Panc1 (cell line): ENCODE measurements at regions not wholly inside any gene's neighbourhood (a gene's known extent, or its start where the extent isn't known, plus 50 kb on each side); places are given as distances from the start of the nearest gene placed in this dataset.

Source experiments
- ATAC-seq: fragments of 200-7000 bp; cut with Tn5 transposase; 2 replicates; pipeline ENCODE4 v1.9.1; 2020; ENCODE audit warnings: mild to moderate bottlenecking, moderate library complexity
- BruUV-seq: library from RNA; stranded (reverse); fragments of 400-500 nt; replicated peaks from 2 replicates; lab custom pipeline; 2021; lab: Mats Ljungman, UMichigan
- CTCF ChIA-PET: fragments of 300-600 bp; sonication (Branson Sonifier 250); formaldehyde crosslinking; loops from one replicate; lab custom pipeline; 2022; ENCODE audit warnings: antibody characterized with exemption; lab: Charles Lee
- POLR2A ChIA-PET: fragments of 300-600 bp; sonication (Branson Sonifier 250); formaldehyde crosslinking; loops from one replicate; lab custom pipeline; 2022; ENCODE audit warnings: antibody characterized with exemption; lab: Charles Lee
- DNase-seq: peaks from one replicate; pipeline ENCODE4 v3.0.0-alpha.2; 2010; ENCODE audit warnings: low read depth, low spot score
- H3K27ac ChIP-seq: 2 replicates; pipeline ENCODE4 v1.5.1; 2011; ENCODE audit warnings: mild to moderate bottlenecking, low read length, inconsistent platforms
- H3K27me3 ChIP-seq: fragments of 200-500 bp; sonication (Bioruptor generic); 2 replicates; pipeline ENCODE4 v1.6.0; 2014; ENCODE audit warnings: low read length, inconsistent platforms; ENCODE audit not compliant: control insufficient read depth, insufficient read depth
- H3K36me3 ChIP-seq: fragments of 200-500 bp; sonication (Bioruptor generic); 2 replicates; pipeline ENCODE4 v1.5.1; 2014; ENCODE audit warnings: inconsistent platforms, mild to moderate bottlenecking, low read length, moderate library complexity; ENCODE audit not compliant: control insufficient read depth, insufficient read depth
- H3K4me1 ChIP-seq: 2 replicates; pipeline ENCODE4 v1.5.1; 2011; ENCODE audit warnings: inconsistent platforms, mild to moderate bottlenecking, low read length, moderate library complexity; ENCODE audit not compliant: control insufficient read depth, insufficient read depth
- H3K4me3 ChIP-seq, 2 experiments: 2 replicates each; pipeline ENCODE4 v1.5.1; 2011 to 2012; ENCODE audit warnings: low read depth in 2 of 2, low read length in 2 of 2, mild to moderate bottlenecking in 2 of 2, inconsistent platforms in 1 of 2, moderate library complexity in 1 of 2
- H3K9me3 ChIP-seq: fragments of 200-500 bp; sonication (Bioruptor generic); 2 replicates; pipeline ENCODE4 v1.5.1; 2014; ENCODE audit warnings: low read depth, mild to moderate bottlenecking, inconsistent platforms, low read length, moderate library complexity; ENCODE audit not compliant: control insufficient read depth, insufficient read depth
- POLR2AphosphoS5 ChIP-seq: IDR thresholded peaks from 2 replicates; pipeline ENCODE4 v1.6.1; 2012; ENCODE audit warnings: mild to moderate bottlenecking, low read depth, low read length, moderate library complexity
- SIN3A ChIP-seq: IDR thresholded peaks from 2 replicates; pipeline ENCODE4 v1.6.1; 2012; ENCODE audit warnings: low read depth, mild to moderate bottlenecking, low read length, moderate library complexity, borderline replicate concordance; ENCODE audit not compliant: insufficient read depth
- TCF7L2 ChIP-seq: IDR thresholded peaks from 2 replicates; pipeline ENCODE4 v1.6.1; 2011; ENCODE audit warnings: mild to moderate bottlenecking, low read depth, low read length, inconsistent platforms
- in situ Hi-C: cut with HindIII; loops from 2 replicates; pipeline ENCODE4 v1.10.0; 2016; ENCODE audit warnings: low sequenced_read_pairs, low pct_unique_long_range_greater_than_20kb
- intact Hi-C: fragments of 100-400 bp; cut with micrococcal nuclease; formaldehyde crosslinking; loops from one replicate; pipeline ENCODE4 v1.10.0; 2022; ENCODE audit not compliant: unreplicated experiment
- TF ChIP-seq, protein P1 (sequence below): fragments of 450-650 bp; IDR thresholded peaks from 2 replicates; pipeline ENCODE4 v1.5.1; 2017; ENCODE audit warnings: mild to moderate bottlenecking
- TF ChIP-seq, protein P2 (sequence below), 2 experiments: IDR thresholded peaks; 2 replicates each; pipeline ENCODE4 v1.6.1; 2011 to 2012; ENCODE audit warnings: low read depth in 2 of 2, control low read depth in 1 of 2, low read length in 1 of 2, mild to moderate bottlenecking in 1 of 2, moderate library complexity in 1 of 2; ENCODE audit not compliant: insufficient read depth in 1 of 2

- ChIA-PET POLR2A (no interaction called here), CTCF (no interaction called here)
- BruUV-seq = no TSS peak
- Histone ChIP-seq H3K36me3 (no peaks in the 10 kb centered on the region), H3K4me3 (no peak overlapping the region), H3K27me3 (peaks cover 6% of the 10 kb centered on the region; the same call in 1 of the 2 replicates), H3K27ac (no peak overlapping the region), H3K4me1 (no peaks in the 10 kb centered on the region), H3K9me3 (no peaks in the 10 kb centered on the region)
- DNase-seq (no peak), ATAC-seq (peak; percentile 58; the same call in 1 of the 2 replicates)
- in situ Hi-C loops (no loop called here), intact Hi-C loops (no loop called here)
- TF ChIP-seq, protein P1, sequence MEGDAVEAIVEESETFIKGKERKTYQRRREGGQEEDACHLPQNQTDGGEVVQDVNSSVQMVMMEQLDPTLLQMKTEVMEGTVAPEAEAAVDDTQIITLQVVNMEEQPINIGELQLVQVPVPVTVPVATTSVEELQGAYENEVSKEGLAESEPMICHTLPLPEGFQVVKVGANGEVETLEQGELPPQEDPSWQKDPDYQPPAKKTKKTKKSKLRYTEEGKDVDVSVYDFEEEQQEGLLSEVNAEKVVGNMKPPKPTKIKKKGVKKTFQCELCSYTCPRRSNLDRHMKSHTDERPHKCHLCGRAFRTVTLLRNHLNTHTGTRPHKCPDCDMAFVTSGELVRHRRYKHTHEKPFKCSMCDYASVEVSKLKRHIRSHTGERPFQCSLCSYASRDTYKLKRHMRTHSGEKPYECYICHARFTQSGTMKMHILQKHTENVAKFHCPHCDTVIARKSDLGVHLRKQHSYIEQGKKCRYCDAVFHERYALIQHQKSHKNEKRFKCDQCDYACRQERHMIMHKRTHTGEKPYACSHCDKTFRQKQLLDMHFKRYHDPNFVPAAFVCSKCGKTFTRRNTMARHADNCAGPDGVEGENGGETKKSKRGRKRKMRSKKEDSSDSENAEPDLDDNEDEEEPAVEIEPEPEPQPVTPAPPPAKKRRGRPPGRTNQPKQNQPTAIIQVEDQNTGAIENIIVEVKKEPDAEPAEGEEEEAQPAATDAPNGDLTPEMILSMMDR = no peak
- TF ChIP-seq SIN3A (no peak), POLR2AphosphoS5 (no peak), TCF7L2 (no peak)
- TF ChIP-seq, protein P2, sequence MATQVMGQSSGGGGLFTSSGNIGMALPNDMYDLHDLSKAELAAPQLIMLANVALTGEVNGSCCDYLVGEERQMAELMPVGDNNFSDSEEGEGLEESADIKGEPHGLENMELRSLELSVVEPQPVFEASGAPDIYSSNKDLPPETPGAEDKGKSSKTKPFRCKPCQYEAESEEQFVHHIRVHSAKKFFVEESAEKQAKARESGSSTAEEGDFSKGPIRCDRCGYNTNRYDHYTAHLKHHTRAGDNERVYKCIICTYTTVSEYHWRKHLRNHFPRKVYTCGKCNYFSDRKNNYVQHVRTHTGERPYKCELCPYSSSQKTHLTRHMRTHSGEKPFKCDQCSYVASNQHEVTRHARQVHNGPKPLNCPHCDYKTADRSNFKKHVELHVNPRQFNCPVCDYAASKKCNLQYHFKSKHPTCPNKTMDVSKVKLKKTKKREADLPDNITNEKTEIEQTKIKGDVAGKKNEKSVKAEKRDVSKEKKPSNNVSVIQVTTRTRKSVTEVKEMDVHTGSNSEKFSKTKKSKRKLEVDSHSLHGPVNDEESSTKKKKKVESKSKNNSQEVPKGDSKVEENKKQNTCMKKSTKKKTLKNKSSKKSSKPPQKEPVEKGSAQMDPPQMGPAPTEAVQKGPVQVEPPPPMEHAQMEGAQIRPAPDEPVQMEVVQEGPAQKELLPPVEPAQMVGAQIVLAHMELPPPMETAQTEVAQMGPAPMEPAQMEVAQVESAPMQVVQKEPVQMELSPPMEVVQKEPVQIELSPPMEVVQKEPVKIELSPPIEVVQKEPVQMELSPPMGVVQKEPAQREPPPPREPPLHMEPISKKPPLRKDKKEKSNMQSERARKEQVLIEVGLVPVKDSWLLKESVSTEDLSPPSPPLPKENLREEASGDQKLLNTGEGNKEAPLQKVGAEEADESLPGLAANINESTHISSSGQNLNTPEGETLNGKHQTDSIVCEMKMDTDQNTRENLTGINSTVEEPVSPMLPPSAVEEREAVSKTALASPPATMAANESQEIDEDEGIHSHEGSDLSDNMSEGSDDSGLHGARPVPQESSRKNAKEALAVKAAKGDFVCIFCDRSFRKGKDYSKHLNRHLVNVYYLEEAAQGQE (IDR thresholded peaks at IDR 0.05; ENCODE audit: insufficient read depth in 1 of 2, low read depth in 2 of 2, low read length in 1 of 2) = no peak
These were observed 353.4 kb downstream of the NPIPA8 start for GRCh38 chr16:17983114-17983513.

- intact Hi-C loops (no loop called here), in situ Hi-C loops (no loop called here)
- peaks cover 4% of the 10 kb centered on the region; the same call in 1 of the 2 replicates for H3K27me3 ChIP-seq
- BruUV-seq = no TSS peak
- H3K4me3 ChIP-seq = no peak overlapping the region
- no peaks in the 10 kb centered on the region for H3K36me3 ChIP-seq
- no peaks in the 10 kb centered on the region for H3K4me1 ChIP-seq
- DNase-seq = no peak
- CTCF ChIA-PET = no interaction called here
- no peak overlapping the region for H3K27ac ChIP-seq
- ATAC-seq = no peak
- POLR2A ChIA-PET = no interaction called here
- TF ChIP-seq, protein P2 (IDR thresholded peaks at IDR 0.05; ENCODE audit: insufficient read depth in 1 of 2, low read depth in 2 of 2, low read length in 1 of 2) = no peak
- H3K9me3 ChIP-seq = no peaks in the 10 kb centered on the region
These were observed 359.3 kb downstream of the NPIPA8 start for GRCh38 chr16:17977260-17977659.
